NCI-H748 treated with DMSO at 0.1 percent for 48 hours (cell line): ENCODE measurements at regions not wholly inside any gene's neighbourhood (a gene's known extent, or its start where the extent isn't known, plus 50 kb on each side); places are given as distances from the start of the nearest gene placed in this dataset.
A peak's percentile ranks its signal among the peaks of the same experiment; 100 is the strongest.

Experiments
- DNase-seq: peaks from one replicate; lab custom pipeline; 2025; lab: John Stamatoyannopoulos, UW

GRCh38 chr1:208640295-208640694 lies 396.1 kb upstream of the PLXNA2 start:
- no peak for DNase-seq

- DNase-seq = no peak
Measured at GRCh38 chr1:208641579-208642280, 397.5 kb upstream of the PLXNA2 start.

GRCh38 chr1:208643005-208643597 lies 398.9 kb upstream of the PLXNA2 start:
- no peak for DNase-seq

- peak; percentile 53 for DNase-seq
Measured at GRCh38 chr1:208644401-208645160, 400.4 kb upstream of the PLXNA2 start.

GRCh38 chr1:208646431-208646830 lies 402.2 kb upstream of the PLXNA2 start:
- no peak for DNase-seq

- DNase-seq = no peak
Measured at GRCh38 chr1:208648146-208648545, 404.0 kb upstream of the PLXNA2 start.

GRCh38 chr1:208652296-208653160 lies 408.3 kb upstream of the PLXNA2 start:
- peak; percentile 75 for DNase-seq

- no peak for DNase-seq
Measured at GRCh38 chr1:208653426-208653825, 409.2 kb upstream of the PLXNA2 start.

- DNase-seq = no peak
Measured at GRCh38 chr1:208654241-208654640, 410.1 kb upstream of the PLXNA2 start.

- DNase-seq = no peak
Measured at GRCh38 chr1:208665936-208666335, 421.8 kb upstream of the PLXNA2 start.

GRCh38 chr1:208668991-208669390 lies 424.8 kb upstream of the PLXNA2 start:
- DNase-seq = no peak

GRCh38 chr1:208670778-208671177 lies 426.6 kb upstream of the PLXNA2 start:
- no peak for DNase-seq

GRCh38 chr1:208681878-208682663 lies 437.9 kb upstream of the PLXNA2 start:
- DNase-seq = no peak

- no peak for DNase-seq
Measured at GRCh38 chr1:208682664-208683013, 438.5 kb upstream of the PLXNA2 start.

- no peak for DNase-seq
Measured at GRCh38 chr1:208683141-208683540, 439.0 kb upstream of the PLXNA2 start.

GRCh38 chr1:208684192-208684591 lies 440.0 kb upstream of the PLXNA2 start:
- no peak for DNase-seq

GRCh38 chr1:208686592-208686991 lies 442.4 kb upstream of the PLXNA2 start:
- no peak for DNase-seq

GRCh38 chr1:208688656-208689315 lies 444.6 kb upstream of the PLXNA2 start:
- DNase-seq = no peak

- no peak for DNase-seq
Measured at GRCh38 chr1:208691012-208691411, 446.8 kb upstream of the PLXNA2 start.

- no peak for DNase-seq
Measured at GRCh38 chr1:208709981-208710380, 465.8 kb upstream of the PLXNA2 start.

GRCh38 chr1:208714323-208714722 lies 470.1 kb upstream of the PLXNA2 start:
- no peak for DNase-seq
